ENCODE measurements at regions not wholly inside any gene's neighbourhood (a gene's known extent, or its start where the extent isn't known, plus 50 kb on each side); places are given as distances from the start of the nearest gene placed in this dataset.

DNA sequence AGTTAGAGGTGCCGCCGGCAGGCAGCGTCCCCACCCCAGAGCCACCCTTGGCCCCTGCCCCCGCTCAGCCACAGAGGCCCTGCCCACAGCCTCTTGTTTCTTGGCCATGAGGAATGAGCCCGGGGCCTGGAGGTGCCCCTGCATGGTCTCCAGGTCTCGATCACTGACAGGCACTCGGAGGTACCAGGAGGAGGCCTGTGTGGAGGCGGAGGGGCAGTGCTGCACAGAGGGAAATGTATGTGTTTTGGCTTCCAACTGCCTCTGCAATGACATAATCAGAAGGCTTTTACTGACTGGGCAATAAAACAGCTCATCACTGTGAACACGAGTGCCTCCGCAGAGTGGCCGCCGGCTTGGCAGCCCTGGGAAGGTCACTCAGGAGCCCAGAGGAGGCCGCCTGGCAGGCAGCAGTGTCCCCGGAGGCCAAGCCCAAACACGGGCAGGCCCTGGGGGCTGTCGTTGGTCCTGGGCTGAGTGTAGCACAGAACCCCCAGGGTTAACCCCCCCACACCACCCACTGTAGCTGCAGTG, 61.1 kb upstream of the GATA5 start (continued):
- TF ChIP-seq, protein P1, sequence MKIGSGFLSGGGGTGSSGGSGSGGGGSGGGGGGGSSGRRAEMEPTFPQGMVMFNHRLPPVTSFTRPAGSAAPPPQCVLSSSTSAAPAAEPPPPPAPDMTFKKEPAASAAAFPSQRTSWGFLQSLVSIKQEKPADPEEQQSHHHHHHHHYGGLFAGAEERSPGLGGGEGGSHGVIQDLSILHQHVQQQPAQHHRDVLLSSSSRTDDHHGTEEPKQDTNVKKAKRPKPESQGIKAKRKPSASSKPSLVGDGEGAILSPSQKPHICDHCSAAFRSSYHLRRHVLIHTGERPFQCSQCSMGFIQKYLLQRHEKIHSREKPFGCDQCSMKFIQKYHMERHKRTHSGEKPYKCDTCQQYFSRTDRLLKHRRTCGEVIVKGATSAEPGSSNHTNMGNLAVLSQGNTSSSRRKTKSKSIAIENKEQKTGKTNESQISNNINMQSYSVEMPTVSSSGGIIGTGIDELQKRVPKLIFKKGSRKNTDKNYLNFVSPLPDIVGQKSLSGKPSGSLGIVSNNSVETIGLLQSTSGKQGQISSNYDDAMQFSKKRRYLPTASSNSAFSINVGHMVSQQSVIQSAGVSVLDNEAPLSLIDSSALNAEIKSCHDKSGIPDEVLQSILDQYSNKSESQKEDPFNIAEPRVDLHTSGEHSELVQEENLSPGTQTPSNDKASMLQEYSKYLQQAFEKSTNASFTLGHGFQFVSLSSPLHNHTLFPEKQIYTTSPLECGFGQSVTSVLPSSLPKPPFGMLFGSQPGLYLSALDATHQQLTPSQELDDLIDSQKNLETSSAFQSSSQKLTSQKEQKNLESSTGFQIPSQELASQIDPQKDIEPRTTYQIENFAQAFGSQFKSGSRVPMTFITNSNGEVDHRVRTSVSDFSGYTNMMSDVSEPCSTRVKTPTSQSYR (CRISPR knock-in tag; IDR thresholded peaks at IDR 0.05; ENCODE audit: borderline replicate concordance) = no peak
- TF ChIP-seq FOXM1 (CRISPR knock-in tag; IDR thresholded peaks at IDR 0.05) (no peak), NFE2 (CRISPR knock-in tag; IDR thresholded peaks at IDR 0.05) (no peak)
- TF ChIP-seq, protein P2, sequence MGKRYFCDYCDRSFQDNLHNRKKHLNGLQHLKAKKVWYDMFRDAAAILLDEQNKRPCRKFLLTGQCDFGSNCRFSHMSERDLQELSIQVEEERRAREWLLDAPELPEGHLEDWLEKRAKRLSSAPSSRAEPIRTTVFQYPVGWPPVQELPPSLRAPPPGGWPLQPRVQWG (CRISPR knock-in tag; IDR thresholded peaks at IDR 0.05; ENCODE audit: borderline replicate concordance, low read depth) = no peak

DNA sequence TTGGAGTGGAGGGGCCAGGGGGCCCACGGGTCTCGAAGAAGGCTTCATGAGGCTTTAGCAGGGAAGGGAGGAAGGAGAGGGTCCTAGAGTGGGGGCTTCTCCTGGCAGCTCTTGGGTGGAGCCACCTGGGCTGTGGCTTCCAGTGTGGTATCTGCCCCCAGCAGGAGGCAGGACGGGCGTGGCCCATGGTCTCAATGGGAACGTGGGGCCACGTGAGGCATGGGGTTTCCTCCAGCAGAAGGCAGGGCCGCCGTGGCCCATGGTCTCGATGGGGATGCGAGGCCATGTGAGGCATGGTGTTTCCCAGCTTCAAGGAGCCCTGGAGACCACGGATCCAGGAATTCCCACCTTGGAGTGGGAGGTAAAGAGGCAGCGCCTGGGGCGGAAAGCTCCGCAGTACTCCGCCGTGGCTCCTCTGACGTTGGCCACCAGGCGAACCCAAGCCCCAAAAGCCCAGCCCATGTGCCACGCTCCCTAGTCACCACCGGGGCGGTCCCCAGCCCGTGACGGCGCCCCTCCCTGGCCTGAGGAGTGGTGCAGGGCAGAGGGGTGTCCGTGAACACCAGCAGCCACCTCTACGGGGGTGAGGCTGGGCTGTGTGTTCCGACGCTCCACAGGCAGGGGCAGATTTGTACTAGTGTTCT, 62.0 kb upstream of the GATA5 start:
- ChIA-PET POLR2A (no interaction called here), CTCF (ENCODE audit: low intra/inter-chr PET ratio, low total read pairs) (no interaction called here)
- H3K79me2 ChIP-seq (ENCODE audit: insufficient read depth, low read length) = no peaks in the 10 kb centered on the region
- no peak overlapping the region for H3K9ac ChIP-seq (ENCODE audit: insufficient read depth, low read depth, low read length)
- no peak overlapping the region for H2AFZ ChIP-seq (ENCODE audit: low read length)
- in situ Hi-C loops (cut with HindIII; ENCODE audit: extremely low pct_ligation_motif_present, low pct_unique_long_range_greater_than_20kb) (no loop called here), intact Hi-C loops (cut with micrococcal nuclease; ENCODE audit: unreplicated experiment) (no loop called here)
- DNase-seq (ENCODE audit: low spot score) (no peak), ATAC-seq (no peak), FAIRE-seq (no peak)
- TF ChIP-seq, protein P3, sequence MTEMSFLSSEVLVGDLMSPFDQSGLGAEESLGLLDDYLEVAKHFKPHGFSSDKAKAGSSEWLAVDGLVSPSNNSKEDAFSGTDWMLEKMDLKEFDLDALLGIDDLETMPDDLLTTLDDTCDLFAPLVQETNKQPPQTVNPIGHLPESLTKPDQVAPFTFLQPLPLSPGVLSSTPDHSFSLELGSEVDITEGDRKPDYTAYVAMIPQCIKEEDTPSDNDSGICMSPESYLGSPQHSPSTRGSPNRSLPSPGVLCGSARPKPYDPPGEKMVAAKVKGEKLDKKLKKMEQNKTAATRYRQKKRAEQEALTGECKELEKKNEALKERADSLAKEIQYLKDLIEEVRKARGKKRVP (CRISPR knock-in tag; IDR thresholded peaks at IDR 0.05) = no peak
- TF ChIP-seq CENPT (CRISPR knock-in tag; IDR thresholded peaks at IDR 0.05; ENCODE audit: low read depth) (no peak), ZBTB20 (CRISPR knock-in tag; IDR thresholded peaks at IDR 0.05; ENCODE audit: borderline replicate concordance, low read depth) (no peak), FOXK2 (IDR thresholded peaks at IDR 0.05) (no peak), HNRNPLL (IDR thresholded peaks at IDR 0.05; ENCODE audit: low read depth, low read length, poor library complexity, severe bottlenecking) (peak; percentile 30)
- TF ChIP-seq, protein P4, sequence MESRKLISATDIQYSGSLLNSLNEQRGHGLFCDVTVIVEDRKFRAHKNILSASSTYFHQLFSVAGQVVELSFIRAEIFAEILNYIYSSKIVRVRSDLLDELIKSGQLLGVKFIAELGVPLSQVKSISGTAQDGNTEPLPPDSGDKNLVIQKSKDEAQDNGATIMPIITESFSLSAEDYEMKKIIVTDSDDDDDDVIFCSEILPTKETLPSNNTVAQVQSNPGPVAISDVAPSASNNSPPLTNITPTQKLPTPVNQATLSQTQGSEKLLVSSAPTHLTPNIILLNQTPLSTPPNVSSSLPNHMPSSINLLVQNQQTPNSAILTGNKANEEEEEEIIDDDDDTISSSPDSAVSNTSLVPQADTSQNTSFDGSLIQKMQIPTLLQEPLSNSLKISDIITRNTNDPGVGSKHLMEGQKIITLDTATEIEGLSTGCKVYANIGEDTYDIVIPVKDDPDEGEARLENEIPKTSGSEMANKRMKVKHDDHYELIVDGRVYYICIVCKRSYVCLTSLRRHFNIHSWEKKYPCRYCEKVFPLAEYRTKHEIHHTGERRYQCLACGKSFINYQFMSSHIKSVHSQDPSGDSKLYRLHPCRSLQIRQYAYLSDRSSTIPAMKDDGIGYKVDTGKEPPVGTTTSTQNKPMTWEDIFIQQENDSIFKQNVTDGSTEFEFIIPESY (CRISPR knock-in tag; IDR thresholded peaks at IDR 0.05) = peak; percentile 25; the same call in 1 of the 2 replicates
- no peak overlapping the region for H3K4me3 ChIP-seq (replicated peaks in 1 of 3; ENCODE audit: insufficient read depth in 1 of 3, low read depth in 2 of 3, low read length in 3 of 3)
- no peaks in the 10 kb centered on the region for H4K20me1 ChIP-seq (ENCODE audit: insufficient read depth, low read length)
- no peaks in the 10 kb centered on the region for H3K9me3 ChIP-seq (ENCODE audit: low read length)
- H3K27ac ChIP-seq (ENCODE audit: extremely low read length, insufficient read depth, low read length) = no peak overlapping the region
- H3K4me2 ChIP-seq (ENCODE audit: low read depth, low read length) = no peak overlapping the region
- no peaks in the 10 kb centered on the region for H3K36me3 ChIP-seq (replicated peaks in 1 of 2; ENCODE audit: control insufficient read depth in 1 of 2, insufficient read depth in 2 of 2, low read length in 2 of 2)
- 52% methylated on average over 15 of the region's 28 CpGs for WGBS (ENCODE audit: low lambda C conversion rate)
- peaks cover 32 to 92% of the 10 kb centered on the region in 2 experiments for H3K27me3 ChIP-seq (ENCODE audit: control insufficient read depth in 1 of 2, insufficient read depth in 2 of 2, low read length in 2 of 2)
- H3K4me1 ChIP-seq (ENCODE audit: insufficient read depth, low read length) = peaks cover 14% of the 10 kb centered on the region
- BruUV-seq (replicated peaks) = no TSS peak

Measured in HepG2 (cell line).